ENCODE measurements at regions not wholly inside any gene's neighbourhood (a gene's known extent, or its start where the extent isn't known, plus 50 kb on each side); places are given as distances from the start of the nearest gene placed in this dataset.

- no peak for DNase-seq
These were observed 87.9 kb upstream of the FLRT2 start for GRCh38 chr14:85441909-85442643.

- no peak for DNase-seq
These were observed 86.9 kb upstream of the FLRT2 start for GRCh38 chr14:85442996-85443395.

- peak; percentile 16 for DNase-seq
These were observed 85.3 kb upstream of the FLRT2 start for GRCh38 chr14:85444635-85445034.

GRCh38 chr14:85445151-85445795 lies 84.7 kb upstream of the FLRT2 start:
- DNase-seq = no peak

- DNase-seq = no peak
These were observed 82.1 kb upstream of the FLRT2 start for GRCh38 chr14:85447883-85448282.

GRCh38 chr14:85451421-85451820 lies 78.5 kb upstream of the FLRT2 start:
- DNase-seq = no peak

GRCh38 chr14:85453401-85454225 lies 76.3 kb upstream of the FLRT2 start:
- DNase-seq = no peak

- DNase-seq = no peak
These were observed 75.6 kb upstream of the FLRT2 start for GRCh38 chr14:85454226-85454813.

- no peak for DNase-seq
These were observed 70.5 kb upstream of the FLRT2 start for GRCh38 chr14:85459361-85460000.

- no peak for DNase-seq
These were observed 68.4 kb upstream of the FLRT2 start for GRCh38 chr14:85461432-85462133.

GRCh38 chr14:85463512-85463911 lies 66.4 kb upstream of the FLRT2 start:
- DNase-seq = no peak

- DNase-seq = no peak
These were observed 65.6 kb upstream of the FLRT2 start for GRCh38 chr14:85464135-85464895.

GRCh38 chr14:85466678-85467077 lies 63.3 kb upstream of the FLRT2 start:
- DNase-seq = no peak

- no peak for DNase-seq
These were observed 61.1 kb upstream of the FLRT2 start for GRCh38 chr14:85468816-85469215.

- no peak for DNase-seq
These were observed 58.8 kb upstream of the FLRT2 start for GRCh38 chr14:85471156-85471555.

GRCh38 chr14:85471744-85472143 lies 58.2 kb upstream of the FLRT2 start:
- no peak for DNase-seq

- DNase-seq = no peak
These were observed 55.5 kb upstream of the FLRT2 start for GRCh38 chr14:85474431-85474830.

GRCh38 chr14:85475113-85475512 lies 54.8 kb upstream of the FLRT2 start:
- no peak for DNase-seq

- DNase-seq = no peak
These were observed 50.6 kb upstream of the FLRT2 start for GRCh38 chr14:85479306-85479705.

GRCh38 chr14:85479771-85480170 lies 50.2 kb upstream of the FLRT2 start:
- DNase-seq = no peak
